CD4-positive, alpha-beta T cell treated with Interleukin-10 for 1 hour (primary cell): ENCODE measurements at regions not wholly inside any gene's neighbourhood (a gene's known extent, or its start where the extent isn't known, plus 50 kb on each side); places are given as distances from the start of the nearest gene placed in this dataset.
"Not testable (repeated sequence)": the region's sequence is repeated elsewhere in the genome, so short reads cannot be mapped to it uniquely, and the experiment has no call there.

Experiments used
- DNase-seq: peaks from one replicate; pipeline ENCODE4 v3.0.0-alpha.2; 2020

- DNase-seq, result not testable (repeated sequence)
These were observed 82.0 kb upstream of the CMKLR1 start for GRCh38 chr12:108421082-108421481.

- DNase-seq, result not testable (repeated sequence)
These were observed 81.3 kb upstream of the CMKLR1 start for GRCh38 chr12:108420421-108420820.

- no peak for DNase-seq
These were observed 80.8 kb upstream of the CMKLR1 start for GRCh38 chr12:108419949-108420348.

GRCh38 chr12:108418164-108418890 is 79.2 kb upstream of the CMKLR1 start:
- DNase-seq, result no peak

GRCh38 chr12:108414021-108414420 is 74.9 kb upstream of the CMKLR1 start:
- no peak for DNase-seq

GRCh38 chr12:108410689-108411088 is 71.6 kb upstream of the CMKLR1 start:
- DNase-seq, result no peak

GRCh38 chr12:108409481-108409880 is 70.4 kb upstream of the CMKLR1 start:
- DNase-seq, result no peak

GRCh38 chr12:108403952-108404351 is 64.8 kb upstream of the CMKLR1 start:
- DNase-seq, result no peak

- no peak for DNase-seq
These were observed 62.9 kb upstream of the CMKLR1 start for GRCh38 chr12:108401964-108402363.

GRCh38 chr12:108400900-108401480 is 61.9 kb upstream of the CMKLR1 start:
- DNase-seq, result no peak

GRCh38 chr12:108400481-108400880 is 61.4 kb upstream of the CMKLR1 start:
- DNase-seq, result no peak

GRCh38 chr12:108400056-108400455 is 60.9 kb upstream of the CMKLR1 start:
- DNase-seq, result no peak

GRCh38 chr12:108399514-108399913 is 60.4 kb upstream of the CMKLR1 start:
- no peak for DNase-seq

- no peak for DNase-seq
These were observed 55.1 kb upstream of the CMKLR1 start for GRCh38 chr12:108394196-108394595.

- no peak for DNase-seq
These were observed 53.2 kb upstream of the CMKLR1 start for GRCh38 chr12:108392284-108392683.

GRCh38 chr12:108390495-108391203 is 51.5 kb upstream of the CMKLR1 start:
- no peak for DNase-seq

- DNase-seq, result no peak
These were observed 50.4 kb upstream of the CMKLR1 start for GRCh38 chr12:108389544-108389943.
